ENCODE measurements at regions not wholly inside any gene's neighbourhood (a gene's known extent, or its start where the extent isn't known, plus 50 kb on each side); places are given as distances from the start of the nearest gene placed in this dataset.

- TF ChIP-seq, protein P1, sequence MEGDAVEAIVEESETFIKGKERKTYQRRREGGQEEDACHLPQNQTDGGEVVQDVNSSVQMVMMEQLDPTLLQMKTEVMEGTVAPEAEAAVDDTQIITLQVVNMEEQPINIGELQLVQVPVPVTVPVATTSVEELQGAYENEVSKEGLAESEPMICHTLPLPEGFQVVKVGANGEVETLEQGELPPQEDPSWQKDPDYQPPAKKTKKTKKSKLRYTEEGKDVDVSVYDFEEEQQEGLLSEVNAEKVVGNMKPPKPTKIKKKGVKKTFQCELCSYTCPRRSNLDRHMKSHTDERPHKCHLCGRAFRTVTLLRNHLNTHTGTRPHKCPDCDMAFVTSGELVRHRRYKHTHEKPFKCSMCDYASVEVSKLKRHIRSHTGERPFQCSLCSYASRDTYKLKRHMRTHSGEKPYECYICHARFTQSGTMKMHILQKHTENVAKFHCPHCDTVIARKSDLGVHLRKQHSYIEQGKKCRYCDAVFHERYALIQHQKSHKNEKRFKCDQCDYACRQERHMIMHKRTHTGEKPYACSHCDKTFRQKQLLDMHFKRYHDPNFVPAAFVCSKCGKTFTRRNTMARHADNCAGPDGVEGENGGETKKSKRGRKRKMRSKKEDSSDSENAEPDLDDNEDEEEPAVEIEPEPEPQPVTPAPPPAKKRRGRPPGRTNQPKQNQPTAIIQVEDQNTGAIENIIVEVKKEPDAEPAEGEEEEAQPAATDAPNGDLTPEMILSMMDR (tag by site-specific recombination; IDR thresholded peaks at IDR 0.05) = no peak
- TF ChIP-seq ZNF704 (tag by site-specific recombination; IDR thresholded peaks at IDR 0.05) (no peak), ZSCAN30 (tag by site-specific recombination; IDR thresholded peaks at IDR 0.05) (no peak), ZNF214 (tag by site-specific recombination; IDR thresholded peaks at IDR 0.05; ENCODE audit: borderline replicate concordance) (no peak), ZNF785 (tag by site-specific recombination; IDR thresholded peaks at IDR 0.05) (no peak), ZNF302 (tag by site-specific recombination; IDR thresholded peaks at IDR 0.05; ENCODE audit: low read depth) (no peak)
- TF ChIP-seq, protein P2, sequence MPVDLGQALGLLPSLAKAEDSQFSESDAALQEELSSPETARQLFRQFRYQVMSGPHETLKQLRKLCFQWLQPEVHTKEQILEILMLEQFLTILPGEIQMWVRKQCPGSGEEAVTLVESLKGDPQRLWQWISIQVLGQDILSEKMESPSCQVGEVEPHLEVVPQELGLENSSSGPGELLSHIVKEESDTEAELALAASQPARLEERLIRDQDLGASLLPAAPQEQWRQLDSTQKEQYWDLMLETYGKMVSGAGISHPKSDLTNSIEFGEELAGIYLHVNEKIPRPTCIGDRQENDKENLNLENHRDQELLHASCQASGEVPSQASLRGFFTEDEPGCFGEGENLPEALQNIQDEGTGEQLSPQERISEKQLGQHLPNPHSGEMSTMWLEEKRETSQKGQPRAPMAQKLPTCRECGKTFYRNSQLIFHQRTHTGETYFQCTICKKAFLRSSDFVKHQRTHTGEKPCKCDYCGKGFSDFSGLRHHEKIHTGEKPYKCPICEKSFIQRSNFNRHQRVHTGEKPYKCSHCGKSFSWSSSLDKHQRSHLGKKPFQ (tag by site-specific recombination; IDR thresholded peaks at IDR 0.05) = no peak
- TF ChIP-seq, protein P3, sequence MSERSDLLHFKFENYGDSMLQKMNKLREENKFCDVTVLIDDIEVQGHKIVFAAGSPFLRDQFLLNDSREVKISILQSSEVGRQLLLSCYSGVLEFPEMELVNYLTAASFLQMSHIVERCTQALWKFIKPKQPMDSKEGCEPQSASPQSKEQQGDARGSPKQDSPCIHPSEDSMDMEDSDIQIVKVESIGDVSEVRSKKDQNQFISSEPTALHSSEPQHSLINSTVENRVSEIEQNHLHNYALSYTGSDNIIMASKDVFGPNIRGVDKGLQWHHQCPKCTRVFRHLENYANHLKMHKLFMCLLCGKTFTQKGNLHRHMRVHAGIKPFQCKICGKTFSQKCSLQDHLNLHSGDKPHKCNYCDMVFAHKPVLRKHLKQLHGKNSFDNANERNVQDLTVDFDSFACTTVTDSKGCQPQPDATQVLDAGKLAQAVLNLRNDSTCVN (tag by site-specific recombination; optimal IDR thresholded peaks at IDR 0.05) = no peak
Observed at GRCh38 chr11:33419924-33420323, 162.7 kb downstream of the HIPK3 start.

All from HEK293 (cell line).